GM21717 (cell line): ENCODE measurements at regions not wholly inside any gene's neighbourhood (a gene's known extent, or its start where the extent isn't known, plus 50 kb on each side); places are given as distances from the start of the nearest gene placed in this dataset.

ENCODE experiments used
- ATAC-seq: cut with Tn5 transposase; IDR thresholded peaks from one replicate; pipeline ENCODE4 v1.9.1; 2021; ENCODE audit warnings: mild to moderate bottlenecking, moderate library complexity; ENCODE audit not compliant: unreplicated experiment

DNA sequence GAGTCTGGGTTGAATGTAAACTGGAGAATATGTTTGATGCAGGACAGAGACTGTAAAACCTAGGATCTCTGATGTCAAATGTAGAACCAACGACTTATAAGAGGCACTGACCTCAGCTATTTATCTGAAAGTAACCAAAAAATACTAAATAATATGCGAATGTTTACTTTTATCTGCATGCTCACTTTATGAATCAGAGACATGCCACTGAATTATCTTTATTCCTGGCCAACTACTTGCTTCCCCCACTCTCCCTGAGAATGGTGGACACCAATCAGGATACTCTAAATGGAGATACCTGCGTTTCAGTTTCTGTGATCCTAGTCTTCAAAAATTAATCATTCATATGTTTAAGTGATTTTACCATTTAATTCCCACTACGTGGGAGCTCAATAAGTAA is 1038.4 kb upstream of the PABPC4L start:
- no peak for ATAC-seq

DNA sequence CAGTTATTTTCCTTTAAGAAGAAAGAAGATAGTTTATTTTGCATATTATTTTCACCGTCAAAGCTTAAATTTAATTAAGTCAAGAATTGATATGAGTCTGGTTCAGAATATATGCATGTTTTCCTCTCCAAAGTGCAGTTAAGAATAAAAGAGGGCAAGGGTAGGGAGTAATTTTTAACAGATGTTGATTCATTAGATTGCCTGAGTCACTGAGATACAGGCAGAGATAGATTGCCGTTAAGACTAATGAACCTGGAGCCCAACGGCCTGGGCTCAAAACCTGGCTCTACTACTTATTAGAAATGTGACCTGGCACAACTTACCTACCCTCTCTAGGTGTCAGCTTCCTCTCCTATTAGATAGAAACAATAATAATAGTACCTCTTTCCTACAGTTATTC is 1037.4 kb upstream of the PABPC4L start:
- no peak for ATAC-seq

DNA sequence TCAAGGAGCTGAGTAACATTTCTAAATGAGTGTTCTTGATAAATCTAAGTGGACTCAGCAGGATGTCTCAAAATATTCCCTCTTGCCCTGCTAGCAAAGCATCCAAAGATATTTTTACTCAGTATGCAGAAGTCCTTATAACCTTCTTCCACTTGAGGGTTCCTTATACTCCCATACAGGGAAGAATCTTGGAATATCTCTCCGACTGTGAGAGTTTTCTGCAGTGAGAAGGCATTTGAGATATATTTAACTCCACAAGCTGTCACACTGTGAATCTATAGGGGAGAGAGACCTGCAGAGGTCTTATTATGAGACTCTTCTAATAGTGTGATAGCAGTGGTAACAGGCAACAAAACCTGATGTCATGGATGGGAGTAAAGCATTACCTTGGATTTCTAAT is 1034.5 kb upstream of the PABPC4L start:
- ATAC-seq, result no peak

DNA sequence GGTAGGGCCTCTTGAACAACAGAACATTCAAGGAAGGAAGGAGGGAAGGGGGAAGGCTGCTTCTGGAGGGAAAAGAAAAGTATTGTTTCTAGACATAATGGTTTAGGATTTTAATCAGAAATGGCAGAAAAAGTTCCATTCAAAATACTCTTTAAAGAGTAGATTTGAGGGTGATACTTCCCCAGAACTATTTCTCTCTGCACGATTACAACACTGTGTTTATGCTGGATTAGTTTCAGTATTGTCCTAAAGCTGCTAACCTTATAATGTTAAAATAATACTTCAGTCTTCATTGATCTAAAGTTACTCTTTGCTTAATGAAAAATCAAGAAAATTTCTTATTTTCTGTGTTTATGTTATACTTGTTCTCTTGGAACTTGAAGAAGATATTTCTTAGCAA is 1026.3 kb upstream of the PABPC4L start:
- ATAC-seq, result no peak

DNA sequence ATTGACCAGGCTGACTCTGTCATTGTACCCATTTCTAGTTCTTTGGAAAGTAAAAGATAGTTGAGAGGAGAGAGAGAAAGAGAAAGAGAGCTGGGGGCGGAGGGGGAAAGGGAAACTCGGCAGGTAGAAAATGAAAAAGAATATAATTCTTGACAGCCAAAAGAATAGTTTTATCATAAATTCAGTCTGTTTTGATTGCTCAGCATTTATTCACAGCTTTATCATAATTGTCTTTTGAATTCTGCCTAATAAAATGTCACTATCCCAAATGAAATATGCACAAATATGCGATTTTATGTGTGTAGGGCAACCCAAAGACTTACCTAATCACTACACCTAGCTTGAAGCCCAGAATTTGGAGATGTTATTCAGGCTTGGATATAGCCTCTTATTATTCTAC is 1024.0 kb upstream of the PABPC4L start:
- no peak for ATAC-seq

DNA sequence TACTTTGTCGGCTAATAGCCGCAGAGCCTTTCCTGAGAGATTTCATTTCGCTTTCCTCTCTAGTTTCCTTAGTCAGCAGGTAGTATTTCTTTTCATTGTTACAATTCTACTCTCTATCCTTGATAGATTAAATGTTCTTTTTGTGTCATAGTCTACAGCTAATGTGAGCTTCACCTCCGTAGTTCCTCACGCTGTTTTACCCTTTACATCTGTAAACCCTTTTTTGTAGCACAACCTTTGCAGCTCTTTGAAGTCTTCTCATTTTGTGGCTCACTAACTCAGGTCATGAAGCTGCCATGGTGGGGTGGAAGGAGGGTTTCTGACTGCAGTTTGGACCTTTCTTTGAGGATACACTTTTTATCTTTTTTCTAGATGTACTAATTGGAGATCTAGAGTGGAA is 1008.8 kb upstream of the PABPC4L start:
- no peak for ATAC-seq

DNA sequence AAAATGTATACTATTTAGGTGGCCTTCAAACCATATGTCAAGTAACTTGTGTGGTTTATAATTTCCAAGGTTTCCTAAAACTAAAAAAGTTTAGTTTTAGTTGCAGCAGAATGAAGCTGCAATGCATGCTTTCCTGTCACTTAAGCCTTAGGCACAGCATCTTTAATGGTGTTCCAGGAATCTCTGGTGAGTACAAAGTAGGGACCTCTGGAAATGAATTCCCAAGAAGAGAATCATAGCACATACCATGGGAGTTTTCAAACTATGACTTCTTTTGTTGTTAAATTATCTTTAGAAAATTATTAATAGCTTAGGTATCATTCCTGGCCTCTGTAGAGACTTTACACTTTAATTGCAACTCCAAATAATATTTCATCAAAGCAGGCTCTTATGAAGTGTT is 1005.9 kb upstream of the PABPC4L start:
- ATAC-seq, result no peak

DNA sequence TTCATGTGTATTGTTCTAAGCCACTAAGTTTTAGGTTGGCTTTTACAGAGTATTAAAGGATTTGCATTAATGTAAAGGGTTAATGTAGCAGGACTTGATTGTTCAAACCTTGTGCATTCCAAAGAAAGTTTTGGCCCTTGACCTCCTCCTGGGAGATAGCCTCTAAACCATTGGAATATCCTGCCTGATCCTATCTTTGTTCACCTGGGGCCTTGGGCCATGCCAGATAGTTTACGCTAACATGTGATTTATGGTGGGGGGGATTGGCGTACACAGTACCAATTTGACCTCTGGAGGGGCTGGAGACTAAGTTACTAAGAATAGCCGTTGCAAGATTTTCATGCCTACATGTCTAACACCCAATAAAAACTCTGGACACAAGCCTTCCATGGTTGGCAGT is 1002.7 kb upstream of the PABPC4L start:
- no peak for ATAC-seq

DNA sequence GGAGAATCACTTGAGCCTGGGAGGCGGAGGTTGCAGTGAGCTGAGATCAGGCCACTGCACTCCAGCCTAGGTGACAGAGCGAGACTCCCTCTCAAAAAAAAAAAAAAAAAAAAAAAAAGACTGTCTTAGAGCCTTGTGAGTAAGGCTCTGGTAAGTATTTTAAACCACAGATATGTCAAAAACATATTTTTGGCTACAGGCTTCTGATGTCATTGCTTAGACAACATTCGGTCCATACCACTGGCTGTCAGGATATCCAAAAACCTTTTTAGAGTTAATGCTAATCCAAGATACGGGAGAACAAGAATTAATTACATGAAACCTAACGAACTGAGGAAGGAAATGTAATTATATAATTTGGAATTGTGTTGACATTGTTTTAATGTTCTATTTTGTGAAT is 999.5 kb upstream of the PABPC4L start:
- no peak for ATAC-seq

DNA sequence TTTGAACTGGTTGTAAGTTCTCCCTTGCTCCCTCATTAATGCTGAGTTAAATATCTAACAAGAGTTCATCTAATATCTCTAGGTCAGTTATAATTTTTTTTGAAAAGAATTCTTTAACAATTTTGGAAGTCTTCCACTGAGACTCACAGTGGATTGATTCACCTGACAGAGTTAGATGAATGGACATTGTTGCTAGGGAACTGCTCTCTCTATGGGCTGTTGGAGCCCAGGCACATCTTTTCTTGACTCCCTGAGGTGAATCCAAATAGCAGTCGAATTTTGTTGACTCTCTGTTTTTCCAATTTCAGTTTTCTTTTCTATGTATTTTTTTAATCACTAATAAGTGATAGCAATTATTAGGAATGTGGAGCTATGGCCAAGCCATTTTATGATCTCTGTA is 996.1 kb upstream of the PABPC4L start:
- ATAC-seq, result no peak

DNA sequence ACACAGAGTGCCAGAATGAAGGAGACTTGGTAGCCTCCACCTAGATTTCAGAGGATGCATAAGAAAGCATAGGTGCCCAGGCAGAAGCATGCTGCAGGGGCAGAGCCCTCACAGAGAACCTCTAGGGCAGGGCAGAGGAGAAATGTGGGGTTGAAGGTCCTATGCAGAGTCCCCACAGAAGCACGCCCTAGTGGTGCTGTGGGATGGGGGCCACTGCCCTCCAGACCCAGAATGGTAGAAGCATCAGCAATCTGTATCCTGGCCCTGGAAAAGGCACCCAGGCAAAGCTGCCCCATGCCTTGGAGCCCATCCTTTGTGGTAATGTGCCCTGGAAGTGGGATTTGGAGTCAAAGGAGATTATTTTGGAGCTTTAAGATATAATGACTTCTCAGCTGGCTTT is 992.9 kb upstream of the PABPC4L start:
- no peak for ATAC-seq

DNA sequence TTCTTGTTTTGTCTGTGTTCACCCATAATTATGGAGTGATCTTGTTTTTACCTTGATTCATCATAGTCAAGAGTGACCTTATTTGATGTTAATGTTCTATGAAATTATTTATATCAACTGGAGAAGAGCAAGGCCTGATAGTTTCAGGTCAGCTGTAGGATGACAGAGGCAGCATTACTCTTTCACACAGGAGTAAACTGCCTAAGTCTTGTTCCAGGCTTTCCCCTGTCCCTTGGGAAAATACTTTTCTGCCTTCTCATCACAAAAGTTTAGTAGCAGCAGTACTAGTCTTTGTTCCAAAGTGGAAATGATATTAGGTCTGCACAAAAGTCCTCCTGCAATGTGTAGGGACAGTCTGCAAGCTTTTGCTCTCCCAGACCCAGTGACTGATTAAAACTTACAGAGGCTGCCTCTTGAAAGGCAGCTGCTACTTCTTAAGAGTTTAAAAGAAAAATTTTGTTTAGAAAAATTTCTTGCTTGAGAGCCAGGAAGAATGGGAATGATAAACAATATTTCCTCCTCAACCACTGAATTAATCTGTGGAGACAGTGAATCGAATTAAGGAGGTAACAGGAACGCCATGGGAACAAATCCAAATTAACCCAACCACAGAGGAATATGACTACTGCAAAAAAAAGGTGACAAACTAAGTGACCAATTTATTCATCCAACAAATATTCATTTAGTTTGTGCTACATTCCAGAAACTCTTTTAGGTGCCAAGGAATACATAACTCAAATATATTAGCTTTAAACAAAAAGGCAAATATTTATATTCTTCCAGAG is 991.4 kb upstream of the PABPC4L start:
- no peak for ATAC-seq

DNA sequence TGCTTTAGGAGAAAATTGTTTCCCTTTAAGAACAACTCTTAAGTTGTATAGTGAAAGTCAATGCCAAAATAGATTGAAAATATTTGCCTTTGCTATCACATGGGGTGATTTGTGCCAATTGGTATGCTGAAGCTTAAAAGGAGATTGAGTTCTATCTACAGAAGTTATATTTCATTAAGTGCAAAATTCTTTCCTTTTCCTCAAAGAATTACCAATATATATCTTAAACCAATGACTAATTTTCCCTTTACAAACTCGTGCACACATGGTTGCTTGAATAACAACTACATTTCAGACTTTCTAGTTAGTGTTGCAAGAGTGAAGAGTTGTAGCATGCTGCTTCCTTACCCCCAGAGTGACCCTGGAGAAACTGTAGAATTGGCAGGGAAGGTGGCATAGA is 990.0 kb upstream of the PABPC4L start:
- ATAC-seq, result no peak

DNA sequence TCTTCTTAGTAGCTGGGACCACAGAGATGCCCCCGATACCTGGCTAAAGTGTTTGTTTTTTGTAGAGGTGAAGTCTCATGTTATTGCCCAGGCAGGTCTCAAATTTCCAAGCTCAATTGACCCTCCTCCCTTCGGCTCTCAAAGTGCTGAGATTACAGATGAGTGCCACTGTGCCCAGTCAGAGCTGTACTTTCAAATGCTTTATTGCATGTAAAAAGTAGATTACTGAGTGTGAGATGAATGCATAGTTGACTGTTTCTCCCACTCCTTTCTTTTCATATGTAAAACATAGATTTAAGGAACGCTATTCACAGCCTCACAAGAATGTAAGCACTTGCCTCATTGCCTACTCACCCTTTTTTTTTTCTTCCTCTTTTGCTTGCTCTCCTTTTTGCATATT is 984.4 kb upstream of the PABPC4L start:
- no peak for ATAC-seq

DNA sequence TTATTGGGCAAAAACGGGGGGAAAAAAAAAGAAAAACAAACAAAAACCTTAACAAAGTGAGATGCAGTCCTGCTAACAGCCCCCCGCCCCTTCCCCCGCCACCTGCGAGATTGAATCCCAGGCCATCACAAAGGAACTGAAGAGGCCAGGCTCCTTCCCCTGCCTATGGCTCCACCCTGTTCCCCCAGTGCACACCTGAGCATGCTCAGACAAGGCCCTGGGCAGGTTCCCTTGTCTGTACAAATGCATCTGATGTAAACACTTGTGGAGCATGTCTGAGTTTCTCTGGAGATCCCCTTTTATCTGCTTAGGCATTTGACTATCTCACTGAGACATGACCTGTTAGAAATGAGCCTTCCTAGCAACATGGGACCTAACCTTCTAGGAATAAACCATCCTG is 983.7 kb upstream of the PABPC4L start:
- no peak for ATAC-seq

DNA sequence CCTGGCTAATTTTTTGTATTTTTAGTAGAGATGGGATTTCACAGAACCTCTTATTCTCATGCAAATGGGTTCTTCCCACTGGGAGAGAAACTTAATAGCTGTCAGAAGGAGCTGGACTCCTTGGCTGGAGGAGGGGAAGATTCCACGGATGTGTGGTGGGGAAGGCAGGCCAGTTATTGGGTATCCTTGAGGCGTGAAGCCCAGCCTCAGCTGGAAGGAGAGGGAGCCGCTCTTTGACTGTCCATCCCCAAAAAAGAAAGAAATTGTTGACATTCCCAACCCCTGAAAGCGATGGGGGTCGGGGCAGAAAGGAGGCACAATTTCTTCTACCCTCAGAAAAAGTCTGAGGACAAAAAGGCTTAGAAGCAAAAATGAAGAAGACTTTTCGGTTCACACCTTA is 983.1 kb upstream of the PABPC4L start:
- no peak for ATAC-seq

DNA sequence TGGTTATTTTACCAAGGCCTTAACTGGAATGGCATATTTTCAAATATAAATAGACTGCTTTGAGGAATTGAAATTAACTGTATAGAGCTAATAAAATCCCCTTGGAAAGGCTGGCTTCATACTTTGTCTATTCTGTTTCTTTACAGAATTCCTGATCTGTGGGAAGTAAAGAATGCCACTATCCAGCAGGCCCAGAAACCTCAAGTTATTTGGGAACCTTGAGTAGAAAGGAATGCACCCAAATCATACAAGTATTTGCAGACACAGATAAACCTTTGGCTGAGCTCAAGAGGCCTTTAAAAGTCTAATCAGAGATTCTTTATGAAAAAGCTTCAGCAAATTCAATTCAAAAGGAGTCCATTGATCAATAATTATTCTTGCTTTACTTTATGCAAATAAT is 975.7 kb upstream of the PABPC4L start:
- no peak for ATAC-seq

DNA sequence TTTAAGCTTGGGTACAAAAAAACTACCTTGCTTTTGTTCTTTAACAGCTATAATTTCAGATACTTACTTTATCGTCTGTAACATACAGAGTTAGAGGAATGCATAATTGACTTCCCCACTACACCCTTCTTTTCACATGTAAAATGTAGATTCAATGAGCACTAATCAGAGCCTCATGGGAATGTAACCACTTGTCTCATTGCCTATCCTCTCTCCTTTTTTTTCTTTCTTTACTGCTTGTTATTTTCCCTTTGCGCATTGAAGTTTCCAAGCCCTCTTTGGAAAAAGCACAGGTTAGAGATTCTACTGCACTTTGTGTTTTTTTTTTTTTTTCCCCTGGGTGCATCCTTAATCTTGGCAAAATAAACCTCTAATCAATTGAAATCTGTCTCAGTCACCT is 965.1 kb upstream of the PABPC4L start:
- no peak for ATAC-seq

DNA sequence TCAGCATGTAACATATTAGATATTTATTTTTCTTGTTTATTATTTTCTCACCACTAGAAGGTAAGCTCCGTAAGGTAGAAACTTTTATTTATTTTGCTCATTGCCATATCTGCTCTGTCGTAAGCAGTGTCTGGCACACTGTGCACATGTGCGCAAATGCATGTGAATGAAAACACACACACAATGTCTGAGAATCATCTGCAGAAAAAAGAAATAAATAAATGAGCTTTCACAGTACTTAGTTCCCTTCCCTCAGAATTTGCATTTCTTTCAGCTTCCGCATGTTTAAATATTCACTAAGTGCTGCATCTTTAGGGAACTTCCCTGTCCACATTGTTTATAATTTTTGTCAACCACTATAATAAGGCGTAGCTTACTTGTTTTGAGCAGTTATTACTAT is 963.0 kb upstream of the PABPC4L start:
- ATAC-seq, result no peak

DNA sequence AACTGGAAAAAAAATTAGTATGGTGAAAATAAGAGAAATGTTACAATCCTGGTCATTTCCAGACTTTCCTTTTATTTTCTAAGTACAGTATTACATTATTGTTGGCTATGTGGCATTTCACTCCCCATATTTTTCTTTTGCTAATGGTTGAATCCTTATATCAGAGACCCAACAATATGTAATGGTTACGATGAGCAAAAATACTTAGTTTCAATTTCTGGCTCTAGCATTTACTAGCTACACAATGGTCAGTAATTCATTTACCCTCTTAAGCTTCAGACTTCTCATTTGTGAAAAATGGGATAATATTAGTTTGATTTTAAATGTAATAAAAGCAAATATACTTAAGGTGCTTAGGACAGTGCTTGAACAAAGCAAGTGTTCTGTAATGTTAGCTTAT is 942.9 kb upstream of the PABPC4L start:
- no peak for ATAC-seq

DNA sequence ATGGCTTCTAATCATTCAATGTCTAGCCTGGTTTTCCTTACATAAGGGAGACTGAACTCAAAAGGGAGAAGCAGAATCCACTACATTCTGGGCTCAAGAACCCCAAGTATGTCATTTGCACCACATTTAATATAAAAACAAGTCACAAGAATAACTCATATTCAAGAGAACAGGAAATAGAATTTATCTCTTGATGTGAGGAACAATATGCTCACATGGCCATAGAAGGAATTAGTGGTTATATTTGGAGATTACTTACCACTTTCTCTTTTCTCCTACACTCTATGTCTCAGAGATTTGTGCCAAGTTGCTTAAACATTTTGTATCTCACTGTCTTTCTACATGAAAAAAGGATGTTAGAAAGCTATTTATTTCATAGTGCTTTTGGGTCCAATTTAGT is 922.6 kb upstream of the PABPC4L start:
- ATAC-seq, result no peak

DNA sequence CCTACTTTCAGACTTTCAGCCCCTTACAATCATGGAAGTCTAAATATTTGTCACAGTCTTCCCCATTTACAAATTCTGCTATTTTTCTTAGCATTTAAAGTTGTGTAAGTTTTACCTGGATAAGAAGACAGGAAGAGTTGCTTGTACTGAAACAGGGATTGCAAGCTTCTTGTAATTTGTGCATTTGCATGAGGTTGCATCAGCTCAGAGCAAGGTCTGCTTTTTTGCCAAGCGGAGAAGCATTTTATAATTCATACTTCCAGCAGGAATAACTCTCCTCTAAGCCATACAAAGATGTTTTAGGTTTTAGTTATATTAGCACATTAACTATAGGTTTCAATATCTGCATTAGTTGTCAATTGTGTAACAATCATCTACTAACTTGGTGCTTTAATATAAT is 922.0 kb upstream of the PABPC4L start:
- no peak for ATAC-seq

DNA sequence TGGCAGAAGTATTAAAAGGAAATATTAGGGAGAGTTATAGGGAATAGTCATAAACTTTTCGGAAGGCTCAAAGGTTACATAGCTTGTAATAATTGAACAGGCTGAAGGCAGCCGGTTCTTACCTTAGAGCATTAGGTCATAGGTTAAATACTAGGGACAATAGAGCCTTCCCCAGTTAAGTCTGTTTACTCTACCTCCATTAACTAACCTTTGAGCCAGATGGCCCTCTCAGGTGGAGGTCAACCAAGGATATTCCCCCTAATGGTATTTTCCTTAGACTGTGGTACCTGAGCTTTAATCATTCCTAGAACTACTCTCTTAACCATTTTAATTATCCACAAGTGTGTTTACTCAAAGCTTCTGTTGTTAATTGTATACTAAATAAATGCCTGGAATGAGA is 920.9 kb upstream of the PABPC4L start:
- no peak for ATAC-seq
